ENCODE measurements at regions not wholly inside any gene's neighbourhood (a gene's known extent, or its start where the extent isn't known, plus 50 kb on each side); places are given as distances from the start of the nearest gene placed in this dataset.

- TF ChIP-seq POLR2A (IDR thresholded peaks at IDR 0.05) = no peak
- TF ChIP-seq CTCF (IDR thresholded peaks at IDR 0.05) = no peak
Measured at GRCh38 chr7:115292381-115292780, 370.5 kb downstream of the MDFIC start.
